Chondrocyte (in vitro differentiated cells): ENCODE measurements at regions not wholly inside any gene's neighbourhood (a gene's known extent, or its start where the extent isn't known, plus 50 kb on each side); places are given as distances from the start of the nearest gene placed in this dataset.

ENCODE experiments used
- DNase-seq: peaks from one replicate; pipeline ENCODE4 v3.0.0; 2021; ENCODE audit warnings: mixed read lengths, low spot score
- H3K27ac Mint-ChIP-seq: one replicate; pipeline ENCODE4 v1.8.0; 2021; ENCODE audit warnings: mild to moderate bottlenecking, moderate library complexity, mixed read lengths; ENCODE audit not compliant: unreplicated experiment
- H3K27me3 Mint-ChIP-seq: 2 replicates; pipeline ENCODE4 v1.8.0; 2021; ENCODE audit warnings: low read depth, mixed read lengths
- H3K36me3 Mint-ChIP-seq: 2 replicates; pipeline ENCODE4 v1.8.0; 2021; ENCODE audit warnings: low read depth, mixed read lengths
- H3K4me1 Mint-ChIP-seq: 2 replicates; pipeline ENCODE4 v1.8.0; 2021; ENCODE audit warnings: low read depth, mild to moderate bottlenecking, mixed read lengths
- H3K4me3 Mint-ChIP-seq: one replicate; pipeline ENCODE4 v1.8.0; 2021; ENCODE audit warnings: mild to moderate bottlenecking, moderate library complexity, mixed read lengths; ENCODE audit not compliant: unreplicated experiment
- H3K9me3 Mint-ChIP-seq: 2 replicates; pipeline ENCODE4 v1.8.0; 2021; ENCODE audit warnings: low read depth, mixed read lengths
- TF ChIP-seq, protein P1 (sequence below): fragments of 200-600 bp; sonication (generic); IDR thresholded peaks from 2 replicates; pipeline ENCODE4 v1.5.0; 2021; ENCODE audit warnings: antibody characterized with exemption, mild to moderate bottlenecking, moderate library complexity

DNA sequence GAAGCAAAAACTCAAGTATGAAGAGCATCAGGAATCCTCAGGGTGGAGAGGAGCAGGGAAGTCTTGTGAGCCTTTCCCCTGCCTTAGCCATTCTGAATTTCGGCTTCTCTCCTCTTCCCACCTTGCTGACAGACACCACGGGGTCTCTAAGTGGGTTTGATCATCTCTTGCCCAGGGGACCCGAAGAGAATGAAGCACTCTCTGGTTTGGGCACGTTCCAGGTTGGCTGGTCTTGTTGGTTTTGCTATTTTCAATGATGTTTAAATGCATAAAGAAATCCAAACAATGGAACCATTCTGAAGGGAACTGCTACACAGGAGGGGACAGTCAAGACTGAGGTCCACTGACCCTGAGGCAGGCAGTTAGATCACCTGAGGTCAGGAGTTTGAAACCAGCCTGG, 131.7 kb downstream of the PXDC1 start:
- H3K27me3 Mint-ChIP-seq = no peaks in the 10 kb centered on the region
- TF ChIP-seq, protein P1, sequence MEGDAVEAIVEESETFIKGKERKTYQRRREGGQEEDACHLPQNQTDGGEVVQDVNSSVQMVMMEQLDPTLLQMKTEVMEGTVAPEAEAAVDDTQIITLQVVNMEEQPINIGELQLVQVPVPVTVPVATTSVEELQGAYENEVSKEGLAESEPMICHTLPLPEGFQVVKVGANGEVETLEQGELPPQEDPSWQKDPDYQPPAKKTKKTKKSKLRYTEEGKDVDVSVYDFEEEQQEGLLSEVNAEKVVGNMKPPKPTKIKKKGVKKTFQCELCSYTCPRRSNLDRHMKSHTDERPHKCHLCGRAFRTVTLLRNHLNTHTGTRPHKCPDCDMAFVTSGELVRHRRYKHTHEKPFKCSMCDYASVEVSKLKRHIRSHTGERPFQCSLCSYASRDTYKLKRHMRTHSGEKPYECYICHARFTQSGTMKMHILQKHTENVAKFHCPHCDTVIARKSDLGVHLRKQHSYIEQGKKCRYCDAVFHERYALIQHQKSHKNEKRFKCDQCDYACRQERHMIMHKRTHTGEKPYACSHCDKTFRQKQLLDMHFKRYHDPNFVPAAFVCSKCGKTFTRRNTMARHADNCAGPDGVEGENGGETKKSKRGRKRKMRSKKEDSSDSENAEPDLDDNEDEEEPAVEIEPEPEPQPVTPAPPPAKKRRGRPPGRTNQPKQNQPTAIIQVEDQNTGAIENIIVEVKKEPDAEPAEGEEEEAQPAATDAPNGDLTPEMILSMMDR = no peak
- H3K27ac Mint-ChIP-seq = no peak overlapping the region
- H3K4me1 Mint-ChIP-seq = peaks cover 8% of the 10 kb centered on the region
- peaks cover 3% of the 10 kb centered on the region for H3K36me3 Mint-ChIP-seq
- DNase-seq = no peak
- no peak overlapping the region for H3K4me3 Mint-ChIP-seq
- H3K9me3 Mint-ChIP-seq = no peaks in the 10 kb centered on the region

DNA sequence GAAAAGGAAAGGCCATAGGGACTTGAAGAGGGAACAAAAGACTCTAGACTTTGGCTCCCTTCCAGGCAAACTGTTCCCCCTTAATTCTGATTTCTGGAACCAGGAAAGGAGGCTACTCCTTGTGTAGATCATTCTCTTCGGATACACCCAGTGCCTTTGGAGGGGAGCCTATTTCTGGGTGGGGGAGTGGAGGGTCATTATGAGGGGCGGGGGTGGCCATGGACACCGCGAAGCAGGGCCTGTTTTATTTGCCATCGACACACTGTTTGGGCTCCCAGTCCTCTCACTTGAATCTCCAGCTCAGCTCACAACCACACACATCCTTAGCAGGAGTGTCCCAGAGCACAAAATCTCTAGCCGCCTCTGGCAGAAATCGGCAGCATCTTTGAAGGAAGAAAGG, 132.3 kb downstream of the PXDC1 start:
- no peak overlapping the region for H3K4me3 Mint-ChIP-seq
- TF ChIP-seq, protein P1 = no peak
- peaks cover 3% of the 10 kb centered on the region for H3K36me3 Mint-ChIP-seq
- H3K4me1 Mint-ChIP-seq = peaks cover 6% of the 10 kb centered on the region
- no peak overlapping the region for H3K27ac Mint-ChIP-seq
- no peaks in the 10 kb centered on the region for H3K27me3 Mint-ChIP-seq
- no peak for DNase-seq
- no peaks in the 10 kb centered on the region for H3K9me3 Mint-ChIP-seq

DNA sequence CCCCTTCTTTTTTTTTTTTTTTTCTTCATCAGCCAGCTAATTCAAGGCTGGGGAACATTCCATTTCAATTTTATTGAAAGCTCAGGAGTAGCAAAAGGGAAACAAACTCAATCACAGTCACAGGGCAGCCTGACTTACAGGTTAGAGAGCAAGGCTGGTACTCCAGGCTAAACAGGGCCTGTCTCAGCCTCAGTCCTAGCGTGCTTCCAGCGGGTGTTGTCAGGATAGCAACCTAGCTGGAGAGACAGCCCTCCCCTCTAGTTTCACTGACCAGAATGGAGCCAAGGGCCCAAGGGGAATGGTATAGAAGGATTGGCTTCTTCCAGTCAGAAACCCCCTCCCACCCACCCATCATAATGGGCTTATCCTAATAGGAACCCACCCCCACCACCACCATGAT, 132.9 kb downstream of the PXDC1 start:
- Mint-ChIP-seq H3K9me3 (no peaks in the 10 kb centered on the region), H3K27ac (no peak overlapping the region), H3K4me1 (peaks cover under 1% of the 10 kb centered on the region), H3K36me3 (peaks cover 3% of the 10 kb centered on the region), H3K4me3 (no peak overlapping the region), H3K27me3 (no peaks in the 10 kb centered on the region)
- DNase-seq = no peak
- TF ChIP-seq, protein P1 = no peak

DNA sequence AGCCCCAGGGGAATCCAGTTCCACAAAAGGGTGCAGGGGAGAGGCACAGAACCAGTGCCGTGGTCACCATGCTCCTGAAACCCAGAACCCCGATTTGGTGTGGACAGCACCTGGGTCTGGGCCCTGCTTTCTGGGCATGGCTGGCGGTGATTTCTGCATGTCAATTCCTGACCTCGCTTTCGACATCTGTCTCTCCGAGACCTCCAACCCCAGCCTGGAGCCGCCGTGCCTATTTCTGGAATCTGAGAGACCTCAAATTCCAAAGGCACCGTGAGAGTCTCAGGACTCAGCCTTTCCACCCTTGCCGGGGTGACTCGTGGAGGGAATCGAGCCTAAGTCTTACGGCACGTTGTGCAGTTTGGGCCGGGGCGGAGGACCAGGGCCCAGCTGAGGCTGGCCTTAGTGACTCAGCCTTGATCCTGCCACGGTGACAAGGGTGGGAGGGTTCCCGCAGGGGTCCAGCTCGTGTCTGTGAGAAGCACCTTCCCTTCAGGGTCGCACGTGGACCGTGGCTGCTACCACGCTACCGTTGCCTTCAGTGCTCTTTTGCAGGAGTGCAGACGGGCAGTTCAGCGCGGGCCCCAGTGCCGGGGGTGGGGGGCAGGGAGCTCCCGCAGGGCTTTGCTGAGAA, 133.7 kb downstream of the PXDC1 start:
- H3K27ac Mint-ChIP-seq = no peak overlapping the region
- no peak for DNase-seq
- peaks cover 4% of the 10 kb centered on the region for H3K4me1 Mint-ChIP-seq
- no peak overlapping the region for H3K4me3 Mint-ChIP-seq
- H3K9me3 Mint-ChIP-seq = no peaks in the 10 kb centered on the region
- TF ChIP-seq, protein P1 = no peak
- H3K27me3 Mint-ChIP-seq = no peaks in the 10 kb centered on the region
- peaks cover 3% of the 10 kb centered on the region for H3K36me3 Mint-ChIP-seq

DNA sequence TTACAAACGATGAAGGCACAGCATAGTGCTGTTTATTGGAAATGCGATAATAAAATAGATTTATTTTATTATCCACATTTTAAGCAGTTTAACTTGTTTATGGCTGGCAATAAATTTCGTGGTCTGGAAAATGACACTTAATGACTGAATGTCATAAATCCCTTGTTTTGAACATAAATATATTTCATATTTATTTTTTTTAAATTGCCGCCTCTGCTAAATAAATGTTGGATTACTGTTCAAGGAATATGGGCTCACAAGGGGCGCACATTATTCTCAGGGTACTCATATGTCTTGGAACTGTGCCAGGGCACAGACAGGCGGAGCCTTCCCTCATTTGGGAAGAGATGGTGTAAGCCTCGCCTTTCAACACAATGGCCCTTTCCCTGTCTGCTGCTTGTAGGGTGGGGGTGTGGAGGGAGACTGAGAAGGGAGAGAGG, 134.3 kb downstream of the PXDC1 start:
- H3K4me3 Mint-ChIP-seq = no peak overlapping the region
- no peaks in the 10 kb centered on the region for H3K9me3 Mint-ChIP-seq
- peaks cover 10% of the 10 kb centered on the region for H3K4me1 Mint-ChIP-seq
- no peak overlapping the region for H3K27ac Mint-ChIP-seq
- H3K36me3 Mint-ChIP-seq = peaks cover 3% of the 10 kb centered on the region
- no peaks in the 10 kb centered on the region for H3K27me3 Mint-ChIP-seq
- TF ChIP-seq, protein P1 = no peak
- DNase-seq = no peak
